SK-N-SH treated with all-trans-retinoic acid at 6 μM for 48 hours (cell line): ENCODE measurements at regions not wholly inside any gene's neighbourhood (a gene's known extent, or its start where the extent isn't known, plus 50 kb on each side); places are given as distances from the start of the nearest gene placed in this dataset.

Experiments used
- ARNTL ChIP-seq: fragments of 450-650 bp; formaldehyde crosslinking; IDR thresholded peaks from 2 replicates; pipeline ENCODE4 v1.5.0; 2020; ENCODE audit warnings: low read depth, mild to moderate bottlenecking, moderate library complexity, borderline replicate concordance
- OSR1 ChIP-seq: fragments of 250-450 bp; sonication (Bioruptor Pico); IDR thresholded peaks from 2 replicates; pipeline ENCODE4 v1.8.0; 2022; ENCODE audit warnings: moderate library complexity, mild to moderate bottlenecking, inconsistent platforms
- PPARA ChIP-seq: fragments of 250-450 bp; sonication (Bioruptor Pico); IDR thresholded peaks from 2 replicates; pipeline ENCODE4 v1.5.0; 2020; ENCODE audit warnings: mild to moderate bottlenecking, borderline replicate concordance
- RARB ChIP-seq: fragments of 250-450 bp; sonication (Bioruptor Pico); IDR thresholded peaks from 2 replicates; pipeline ENCODE4 v1.8.0; 2021; ENCODE audit warnings: mild to moderate bottlenecking, moderate library complexity
- ZC3H10 ChIP-seq: fragments of 250-450 bp; sonication (Bioruptor Pico); IDR thresholded peaks from 2 replicates; pipeline ENCODE4 v1.5.1; 2021; ENCODE audit warnings: mild to moderate bottlenecking, moderate library complexity
- ZFP3 ChIP-seq: fragments of 250-450 bp; sonication (Bioruptor Pico); IDR thresholded peaks from 2 replicates; pipeline ENCODE4 v1.5.0; 2020; ENCODE audit warnings: mild to moderate bottlenecking, moderate library complexity
- ZFP30 ChIP-seq: fragments of 450-650 bp; formaldehyde crosslinking; IDR thresholded peaks from 2 replicates; pipeline ENCODE4 v1.5.0; 2022; ENCODE audit warnings: mild to moderate bottlenecking, moderate library complexity
- ZNF70 ChIP-seq: fragments of 450-650 bp; formaldehyde crosslinking; IDR thresholded peaks from 2 replicates; pipeline ENCODE4 v1.5.0; 2020; ENCODE audit warnings: mild to moderate bottlenecking, moderate library complexity
- TF ChIP-seq, protein P1 (sequence below): fragments of 250-450 bp; sonication (Bioruptor Pico); IDR thresholded peaks from 2 replicates; pipeline ENCODE4 v1.8.0; 2020; ENCODE audit warnings: mild to moderate bottlenecking, moderate library complexity, borderline replicate concordance
- TF ChIP-seq, protein P2 (sequence below): fragments of 250-450 bp; sonication (Bioruptor Pico); IDR thresholded peaks from 2 replicates; pipeline ENCODE4 v1.5.1; 2021; ENCODE audit warnings: mild to moderate bottlenecking, moderate library complexity

DNA sequence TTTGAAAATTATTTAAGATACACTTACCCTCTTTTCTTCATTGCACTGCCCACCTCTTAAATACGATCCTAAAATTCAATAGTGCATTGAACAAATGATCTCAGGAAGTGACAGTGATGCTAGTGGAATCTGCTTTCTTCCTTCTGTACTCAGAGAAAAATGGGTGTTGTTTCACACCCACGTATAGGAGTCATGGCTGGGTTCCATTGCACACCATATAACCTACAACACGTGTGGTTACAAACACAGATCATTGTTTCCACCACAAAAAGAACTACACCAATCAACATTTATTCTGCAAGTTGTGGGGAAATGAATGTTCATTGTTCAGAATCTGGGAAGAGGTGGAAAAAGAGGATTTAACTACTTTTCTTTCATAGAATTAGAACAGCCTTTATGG, 275.9 kb downstream of the MAN2A1 start:
- TF ChIP-seq ARNTL (CRISPR knock-in tag) (no peak), ZC3H10 (CRISPR knock-in tag) (no peak), ZNF70 (CRISPR knock-in tag) (no peak), ZFP30 (CRISPR knock-in tag) (no peak), PPARA (CRISPR knock-in tag) (no peak), RARB (CRISPR knock-in tag) (no peak), OSR1 (CRISPR knock-in tag) (no peak), ZFP3 (no peak)
- TF ChIP-seq, protein P1, sequence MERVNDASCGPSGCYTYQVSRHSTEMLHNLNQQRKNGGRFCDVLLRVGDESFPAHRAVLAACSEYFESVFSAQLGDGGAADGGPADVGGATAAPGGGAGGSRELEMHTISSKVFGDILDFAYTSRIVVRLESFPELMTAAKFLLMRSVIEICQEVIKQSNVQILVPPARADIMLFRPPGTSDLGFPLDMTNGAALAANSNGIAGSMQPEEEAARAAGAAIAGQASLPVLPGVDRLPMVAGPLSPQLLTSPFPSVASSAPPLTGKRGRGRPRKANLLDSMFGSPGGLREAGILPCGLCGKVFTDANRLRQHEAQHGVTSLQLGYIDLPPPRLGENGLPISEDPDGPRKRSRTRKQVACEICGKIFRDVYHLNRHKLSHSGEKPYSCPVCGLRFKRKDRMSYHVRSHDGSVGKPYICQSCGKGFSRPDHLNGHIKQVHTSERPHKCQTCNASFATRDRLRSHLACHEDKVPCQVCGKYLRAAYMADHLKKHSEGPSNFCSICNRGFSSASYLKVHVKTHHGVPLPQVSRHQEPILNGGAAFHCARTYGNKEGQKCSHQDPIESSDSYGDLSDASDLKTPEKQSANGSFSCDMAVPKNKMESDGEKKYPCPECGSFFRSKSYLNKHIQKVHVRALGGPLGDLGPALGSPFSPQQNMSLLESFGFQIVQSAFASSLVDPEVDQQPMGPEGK (CRISPR knock-in tag), result no peak
- TF ChIP-seq, protein P2, sequence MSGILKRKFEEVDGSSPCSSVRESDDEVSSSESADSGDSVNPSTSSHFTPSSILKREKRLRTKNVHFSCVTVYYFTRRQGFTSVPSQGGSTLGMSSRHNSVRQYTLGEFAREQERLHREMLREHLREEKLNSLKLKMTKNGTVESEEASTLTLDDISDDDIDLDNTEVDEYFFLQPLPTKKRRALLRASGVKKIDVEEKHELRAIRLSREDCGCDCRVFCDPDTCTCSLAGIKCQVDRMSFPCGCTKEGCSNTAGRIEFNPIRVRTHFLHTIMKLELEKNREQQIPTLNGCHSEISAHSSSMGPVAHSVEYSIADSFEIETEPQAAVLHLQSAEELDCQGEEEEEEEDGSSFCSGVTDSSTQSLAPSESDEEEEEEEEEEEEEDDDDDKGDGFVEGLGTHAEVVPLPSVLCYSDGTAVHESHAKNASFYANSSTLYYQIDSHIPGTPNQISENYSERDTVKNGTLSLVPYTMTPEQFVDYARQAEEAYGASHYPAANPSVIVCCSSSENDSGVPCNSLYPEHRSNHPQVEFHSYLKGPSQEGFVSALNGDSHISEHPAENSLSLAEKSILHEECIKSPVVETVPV (CRISPR knock-in tag), result no peak
